Vagina (tissue), 2 donors: ENCODE measurements at regions not wholly inside any gene's neighbourhood (a gene's known extent, or its start where the extent isn't known, plus 50 kb on each side); places are given as distances from the start of the nearest gene placed in this dataset.

Source experiments
- POLR2A ChIP-seq, 2 donors: fragments of 450-650 bp; IDR thresholded peaks; one replicate each; pipeline ENCODE4 v1.6.1; 2017; ENCODE audit warnings: antibody characterized with exemption in 2 of 2, mild to moderate bottlenecking in 2 of 2, moderate library complexity in 2 of 2
- TF ChIP-seq, protein P1 (sequence below), 3 experiments: fragments of 450-650 bp in 2 of 3; fragments of 200-600 bp in 1 of 3; sonication (generic) in 1 of 3; IDR thresholded peaks; one replicate each; pipeline ENCODE4 v1.5.1; 2017 to 2019; ENCODE audit warnings: antibody characterized with exemption in 3 of 3, mild to moderate bottlenecking in 2 of 3, moderate library complexity in 2 of 3

GRCh38 chr9:105146677-105147076 is 97.8 kb upstream of the SLC44A1 start:
- TF ChIP-seq POLR2A (IDR thresholded peaks at IDR 0.05), result no peak
- TF ChIP-seq, protein P1, sequence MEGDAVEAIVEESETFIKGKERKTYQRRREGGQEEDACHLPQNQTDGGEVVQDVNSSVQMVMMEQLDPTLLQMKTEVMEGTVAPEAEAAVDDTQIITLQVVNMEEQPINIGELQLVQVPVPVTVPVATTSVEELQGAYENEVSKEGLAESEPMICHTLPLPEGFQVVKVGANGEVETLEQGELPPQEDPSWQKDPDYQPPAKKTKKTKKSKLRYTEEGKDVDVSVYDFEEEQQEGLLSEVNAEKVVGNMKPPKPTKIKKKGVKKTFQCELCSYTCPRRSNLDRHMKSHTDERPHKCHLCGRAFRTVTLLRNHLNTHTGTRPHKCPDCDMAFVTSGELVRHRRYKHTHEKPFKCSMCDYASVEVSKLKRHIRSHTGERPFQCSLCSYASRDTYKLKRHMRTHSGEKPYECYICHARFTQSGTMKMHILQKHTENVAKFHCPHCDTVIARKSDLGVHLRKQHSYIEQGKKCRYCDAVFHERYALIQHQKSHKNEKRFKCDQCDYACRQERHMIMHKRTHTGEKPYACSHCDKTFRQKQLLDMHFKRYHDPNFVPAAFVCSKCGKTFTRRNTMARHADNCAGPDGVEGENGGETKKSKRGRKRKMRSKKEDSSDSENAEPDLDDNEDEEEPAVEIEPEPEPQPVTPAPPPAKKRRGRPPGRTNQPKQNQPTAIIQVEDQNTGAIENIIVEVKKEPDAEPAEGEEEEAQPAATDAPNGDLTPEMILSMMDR (IDR thresholded peaks at IDR 0.05), result no peak
